ENCODE measurements at regions not wholly inside any gene's neighbourhood (a gene's known extent, or its start where the extent isn't known, plus 50 kb on each side); places are given as distances from the start of the nearest gene placed in this dataset.

GRCh38 chr3:117928836-117929235 lies 1105.8 kb downstream of the IGSF11 start:
- TF ChIP-seq CTCF (IDR thresholded peaks at IDR 0.05; ENCODE audit: low read length) (no peak), EZH2phosphoT487 (IDR thresholded peaks at IDR 0.05; ENCODE audit: low read length) (no peak)

Measured in MM.1S (cell line).